Peyer's patch (tissue), 4 donors: ENCODE measurements at regions not wholly inside any gene's neighbourhood (a gene's known extent, or its start where the extent isn't known, plus 50 kb on each side); places are given as distances from the start of the nearest gene placed in this dataset.

ENCODE experiments used
- POLR2A ChIP-seq, 2 donors: fragments of 450-650 bp; IDR thresholded peaks; one replicate each; pipeline ENCODE4 v1.5.1; 2017; ENCODE audit warnings: antibody characterized with exemption in 2 of 2, mild to moderate bottlenecking in 2 of 2, moderate library complexity in 2 of 2
- TF ChIP-seq, protein P1 (sequence below), 6 experiments: fragments of 450-650 bp in 4 of 6; fragments of 200-600 bp in 2 of 6; sonication (generic) in 1 of 6; IDR thresholded peaks; one replicate each; pipeline ENCODE4 v1.5.1; 2017 to 2019; ENCODE audit warnings: antibody characterized with exemption in 6 of 6, mild to moderate bottlenecking in 3 of 6, moderate library complexity in 1 of 6

DNA sequence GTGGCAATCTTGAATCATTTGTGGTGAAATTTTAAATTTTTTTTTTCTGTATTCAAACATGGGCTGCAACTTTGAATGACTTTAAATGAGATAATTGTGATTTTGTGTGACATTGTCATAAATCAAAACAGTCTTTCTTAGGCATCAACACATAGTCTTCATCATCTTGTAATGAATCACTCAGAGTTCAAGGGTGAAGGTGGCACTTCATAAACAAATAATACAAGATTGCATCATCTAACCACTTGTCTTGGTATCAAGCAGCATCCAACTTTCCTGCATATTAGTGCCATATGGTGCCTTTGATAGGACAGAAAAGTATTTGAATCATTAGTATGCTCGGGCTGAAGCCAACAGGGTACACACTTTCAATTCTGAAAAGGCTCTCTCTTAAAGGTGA, 392.4 kb upstream of the GOT2 start:
- TF ChIP-seq, protein P1, sequence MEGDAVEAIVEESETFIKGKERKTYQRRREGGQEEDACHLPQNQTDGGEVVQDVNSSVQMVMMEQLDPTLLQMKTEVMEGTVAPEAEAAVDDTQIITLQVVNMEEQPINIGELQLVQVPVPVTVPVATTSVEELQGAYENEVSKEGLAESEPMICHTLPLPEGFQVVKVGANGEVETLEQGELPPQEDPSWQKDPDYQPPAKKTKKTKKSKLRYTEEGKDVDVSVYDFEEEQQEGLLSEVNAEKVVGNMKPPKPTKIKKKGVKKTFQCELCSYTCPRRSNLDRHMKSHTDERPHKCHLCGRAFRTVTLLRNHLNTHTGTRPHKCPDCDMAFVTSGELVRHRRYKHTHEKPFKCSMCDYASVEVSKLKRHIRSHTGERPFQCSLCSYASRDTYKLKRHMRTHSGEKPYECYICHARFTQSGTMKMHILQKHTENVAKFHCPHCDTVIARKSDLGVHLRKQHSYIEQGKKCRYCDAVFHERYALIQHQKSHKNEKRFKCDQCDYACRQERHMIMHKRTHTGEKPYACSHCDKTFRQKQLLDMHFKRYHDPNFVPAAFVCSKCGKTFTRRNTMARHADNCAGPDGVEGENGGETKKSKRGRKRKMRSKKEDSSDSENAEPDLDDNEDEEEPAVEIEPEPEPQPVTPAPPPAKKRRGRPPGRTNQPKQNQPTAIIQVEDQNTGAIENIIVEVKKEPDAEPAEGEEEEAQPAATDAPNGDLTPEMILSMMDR (IDR thresholded peaks at IDR 0.05) = no peak
- no peak for TF ChIP-seq POLR2A (IDR thresholded peaks at IDR 0.05)
